ENCODE measurements at regions not wholly inside any gene's neighbourhood (a gene's known extent, or its start where the extent isn't known, plus 50 kb on each side); places are given as distances from the start of the nearest gene placed in this dataset.
"Not testable (repeated sequence)": the region's sequence is repeated elsewhere in the genome, so short reads cannot be mapped to it uniquely, and the experiment has no call there.

GRCh38 chr15:29648415-29648814 is 173.9 kb downstream of the TJP1 start:
- DNase-seq: not testable (repeated sequence)

GRCh38 chr15:29645841-29646240 is 176.4 kb downstream of the TJP1 start:
- DNase-seq: no peak

DNA sequence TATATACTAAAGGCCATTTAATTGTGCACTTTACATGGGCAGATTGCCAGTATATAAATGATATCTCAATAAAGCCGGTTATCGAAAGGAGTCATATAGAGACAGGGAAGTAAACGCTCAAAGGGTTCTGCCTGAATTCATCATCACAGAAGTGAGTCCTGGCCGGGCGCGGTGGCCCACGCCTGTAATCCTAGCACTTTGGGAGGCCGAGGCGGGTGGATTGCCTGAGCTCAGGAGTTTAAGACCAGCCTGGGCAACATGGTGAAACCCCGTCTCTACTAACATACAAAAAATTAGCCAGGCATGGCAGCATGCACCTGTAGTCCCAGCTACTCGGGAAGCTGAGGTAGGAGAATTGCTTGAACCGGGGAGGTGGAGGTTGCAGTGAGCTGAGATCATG is 177.9 kb downstream of the TJP1 start:
- not testable (repeated sequence) for DNase-seq

- DNase-seq: no peak
Observed at GRCh38 chr15:29638781-29639180, 183.5 kb downstream of the TJP1 start.

- no peak for DNase-seq
Observed at GRCh38 chr15:29638011-29638410, 184.3 kb downstream of the TJP1 start.

DNA sequence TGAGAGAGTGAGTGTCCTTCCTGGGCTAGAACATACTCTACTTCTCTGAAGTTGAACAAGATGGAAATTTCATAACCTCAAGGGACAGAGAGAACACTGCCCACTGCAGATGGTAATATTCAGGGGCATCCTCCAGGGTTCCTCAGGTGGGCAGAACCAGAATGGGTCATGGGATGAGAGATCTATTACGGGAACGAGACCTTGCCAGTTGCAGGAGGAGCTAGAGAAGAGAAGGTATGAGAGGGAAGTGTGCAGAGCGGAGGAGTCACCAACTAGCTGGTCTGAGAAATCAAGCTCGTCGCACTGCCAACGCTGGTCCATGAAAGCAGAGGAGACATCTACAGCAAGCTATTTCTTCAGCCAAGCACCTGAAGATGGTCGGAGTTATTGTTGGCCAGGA is 184.7 kb downstream of the TJP1 start:
- no peak for DNase-seq

- DNase-seq: peak; percentile 20
Observed at GRCh38 chr15:29636921-29637320, 185.3 kb downstream of the TJP1 start.

DNA sequence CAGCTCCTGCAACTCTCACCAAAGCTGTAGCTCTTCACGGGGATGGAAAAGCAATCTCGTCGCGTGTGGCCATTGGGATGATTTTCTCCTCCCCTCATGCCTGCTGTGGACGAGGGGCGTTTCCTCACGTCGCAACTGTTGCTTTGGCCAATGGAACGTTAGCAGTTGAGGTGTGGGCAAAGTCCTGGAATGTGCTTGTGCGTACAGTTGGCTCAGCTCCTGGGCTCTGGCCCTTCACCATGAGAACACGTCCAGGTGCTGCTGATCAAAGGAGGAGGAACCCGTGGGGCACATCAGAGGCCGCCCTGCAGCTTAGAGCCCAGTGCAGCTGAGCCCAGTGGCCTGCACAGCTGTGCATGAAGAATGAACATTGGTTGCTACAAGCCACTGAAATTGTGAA is 186.1 kb downstream of the TJP1 start:
- DNase-seq: peak; percentile 51

GRCh38 chr15:29635513-29636098 is 186.7 kb downstream of the TJP1 start:
- no peak for DNase-seq

GRCh38 chr15:29633971-29634370 is 188.3 kb downstream of the TJP1 start:
- DNase-seq: no peak

GRCh38 chr15:29632671-29633406 is 189.4 kb downstream of the TJP1 start:
- peak; percentile 64 for DNase-seq

DNA sequence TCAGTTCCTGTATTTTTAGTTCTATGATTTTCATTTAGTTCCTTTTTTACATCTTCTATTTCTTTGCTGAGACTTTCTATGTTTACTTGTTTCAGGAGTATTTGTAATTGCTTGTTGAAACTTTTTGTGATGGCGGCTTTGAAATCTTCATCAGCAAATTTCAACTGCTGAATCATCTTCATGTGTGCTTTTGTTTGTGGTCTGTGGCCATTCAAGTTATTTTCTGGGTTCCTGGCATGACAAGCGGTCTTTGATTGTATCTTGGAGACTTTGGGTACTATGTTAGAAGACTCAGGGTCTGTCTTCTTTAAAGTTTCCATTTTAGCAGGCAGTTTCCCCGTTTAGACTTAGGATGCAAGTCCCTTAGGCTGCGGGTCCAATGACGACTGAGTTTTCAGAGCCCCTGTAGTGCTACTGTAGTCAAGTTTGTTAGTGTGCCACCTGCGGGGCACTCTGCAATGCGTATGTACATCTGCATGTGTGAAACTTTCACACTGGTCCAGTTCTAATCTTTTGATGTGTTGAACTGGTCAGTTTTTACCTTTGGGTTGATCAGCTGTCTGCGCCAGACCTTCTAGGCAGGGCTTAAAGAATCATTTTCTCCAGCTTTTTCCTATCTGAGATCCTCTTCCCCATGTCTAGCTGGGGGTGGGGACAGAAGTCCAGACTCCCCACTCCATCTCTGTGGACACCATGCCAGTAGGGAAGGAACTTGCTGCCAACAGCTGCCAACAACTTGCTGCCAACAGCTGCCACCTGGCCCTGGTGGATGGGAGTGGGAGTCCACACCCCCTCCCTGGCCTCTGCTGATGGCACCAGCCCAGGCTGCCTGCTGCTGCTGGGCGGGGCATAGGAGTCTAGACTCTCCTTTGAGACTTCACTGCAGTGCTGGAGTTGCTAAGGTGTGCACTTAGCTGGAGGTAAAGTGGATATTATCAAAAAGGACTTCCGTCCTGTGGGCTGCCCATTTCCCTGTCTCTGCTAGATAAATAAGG is 190.9 kb downstream of the TJP1 start:
- peak; percentile 96 for DNase-seq

DNA sequence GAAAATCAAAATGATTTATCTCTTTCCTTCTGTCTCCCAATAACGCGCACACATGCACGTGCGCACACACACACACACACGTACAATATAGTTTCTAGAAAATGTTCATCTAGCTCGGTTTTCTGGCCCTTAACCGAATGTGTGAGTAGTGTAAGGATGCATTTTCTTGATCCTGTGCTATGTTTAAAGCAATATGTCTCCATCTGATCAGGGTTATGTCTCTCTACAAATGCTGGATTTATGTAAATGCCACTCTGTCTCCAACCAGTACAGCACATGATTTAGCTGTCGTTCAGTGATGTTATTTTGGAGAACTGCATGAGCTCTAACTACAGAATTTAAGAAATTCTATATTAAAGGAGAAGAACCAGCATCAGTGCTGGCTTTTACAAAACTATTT is 198.0 kb downstream of the TJP1 start:
- no peak for DNase-seq

GRCh38 chr15:29623116-29623639 is 199.1 kb downstream of the TJP1 start:
- peak; percentile 81 for DNase-seq

GRCh38 chr15:29622637-29623036 is 199.6 kb downstream of the TJP1 start:
- peak; percentile 79 for DNase-seq

DNA sequence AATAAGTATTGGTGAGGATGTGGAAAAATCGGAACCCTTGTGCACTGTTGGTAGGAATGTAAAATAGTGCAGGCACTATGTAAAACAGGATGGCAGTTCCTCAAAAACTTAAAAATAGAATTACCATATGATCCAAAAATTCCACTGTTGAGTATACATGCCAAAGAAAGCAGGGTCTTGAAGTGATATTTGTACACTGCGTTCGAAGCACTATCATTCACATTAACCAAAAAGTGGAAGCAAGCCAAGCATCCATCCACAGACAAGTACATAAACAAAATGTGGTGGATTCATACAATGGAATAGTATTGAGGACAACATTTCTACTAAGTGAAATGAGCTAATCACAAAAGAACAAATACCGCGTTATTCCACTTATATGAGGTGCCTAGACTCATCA is 200.7 kb downstream of the TJP1 start:
- no peak for DNase-seq

DNA sequence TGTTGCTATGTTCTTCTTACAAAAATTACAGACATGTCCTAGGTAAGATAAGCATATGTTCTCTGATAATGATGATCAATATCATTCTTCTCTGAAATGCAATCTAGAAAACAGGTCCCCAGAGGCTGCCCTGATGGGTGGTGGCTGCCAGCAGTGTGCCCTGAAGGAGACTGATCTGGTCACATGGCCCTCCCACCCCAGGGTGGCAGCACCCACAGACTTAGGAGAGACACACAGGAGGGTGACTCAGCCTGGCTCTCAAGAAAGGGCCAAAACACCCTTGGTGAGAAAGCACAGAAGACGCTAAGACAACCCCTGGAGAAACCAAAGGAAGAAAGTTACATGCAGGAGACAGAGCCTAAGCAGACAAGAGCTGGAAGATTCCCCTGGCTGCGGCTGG is 203.7 kb downstream of the TJP1 start:
- no peak for DNase-seq

DNA sequence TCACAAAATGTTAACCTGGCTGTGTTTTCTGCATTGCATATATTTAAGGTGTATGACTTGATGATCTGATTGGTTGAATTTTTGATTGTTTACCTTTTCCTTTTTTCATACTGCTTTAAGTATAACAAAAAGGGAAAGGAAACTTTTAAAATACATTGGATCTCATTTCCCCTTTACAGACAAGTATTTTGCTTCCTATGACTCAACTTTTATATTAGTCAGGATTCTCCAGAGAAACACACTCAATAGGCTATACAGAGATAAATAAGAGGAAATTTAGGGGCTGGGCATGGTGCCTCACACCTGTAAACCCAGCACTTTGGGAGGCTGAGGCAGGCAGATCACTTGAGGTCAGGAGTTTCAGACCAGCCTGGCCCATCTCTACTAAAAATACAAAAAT is 205.8 kb downstream of the TJP1 start:
- no peak for DNase-seq

DNA sequence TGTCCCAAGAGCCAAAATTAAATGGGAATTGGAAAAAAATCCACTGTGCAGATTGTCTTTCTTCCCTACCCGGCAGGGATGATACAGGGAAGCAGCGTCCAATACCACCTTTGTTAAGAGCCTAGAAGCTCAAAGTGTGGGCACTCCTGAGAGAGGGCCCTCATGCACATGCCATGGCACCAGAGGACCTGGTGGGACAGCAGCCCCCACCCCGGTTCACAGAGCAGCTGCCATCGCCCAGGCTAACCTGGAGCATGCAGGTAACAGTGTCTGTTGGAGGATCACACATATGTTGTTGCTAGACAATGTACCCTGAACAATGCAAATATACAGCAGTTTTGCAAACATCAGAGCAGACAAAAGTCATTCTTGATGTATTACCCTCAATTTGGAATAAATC is 206.5 kb downstream of the TJP1 start:
- no peak for DNase-seq

GRCh38 chr15:29613951-29614382 is 208.3 kb downstream of the TJP1 start:
- no peak for DNase-seq

DNA sequence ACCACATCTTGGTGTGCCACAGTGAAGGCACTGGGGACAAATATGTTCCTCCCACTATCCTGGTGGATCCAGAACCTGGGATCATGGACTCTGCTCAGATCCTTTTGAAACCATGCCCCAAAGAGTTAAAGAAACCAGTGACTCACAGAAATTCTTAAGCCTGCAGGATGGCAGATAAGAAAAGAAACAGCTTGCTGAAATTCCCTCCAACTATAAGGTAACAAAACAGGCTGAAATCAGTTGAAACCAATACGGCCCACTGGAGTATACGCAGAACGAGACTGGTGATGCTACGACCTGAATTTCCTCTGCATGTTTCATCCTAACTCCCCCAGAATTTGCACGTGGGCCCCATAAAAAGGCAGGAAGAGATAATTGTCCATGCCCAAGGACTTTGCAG is 209.6 kb downstream of the TJP1 start:
- DNase-seq: no peak

GRCh38 chr15:29612096-29612495 is 210.2 kb downstream of the TJP1 start:
- DNase-seq: no peak

DNA sequence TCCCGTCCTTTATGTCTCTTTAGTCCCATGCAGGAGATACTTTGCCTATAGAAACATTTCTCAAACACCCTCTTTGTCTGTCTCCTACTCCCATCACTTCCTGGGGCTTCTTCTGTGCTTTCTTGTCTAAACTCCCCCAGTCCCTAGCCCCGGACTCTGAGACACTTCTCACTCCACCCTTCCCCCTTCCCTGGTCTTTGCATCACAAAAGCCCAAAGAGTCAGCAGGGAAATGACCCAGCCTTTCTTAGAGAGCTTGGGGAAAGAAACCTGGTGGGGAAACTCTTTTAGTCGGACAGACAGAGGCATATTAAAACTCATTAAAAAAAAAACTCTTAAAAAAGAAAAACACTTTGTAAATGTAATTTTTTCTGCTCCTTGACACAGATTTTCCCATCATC is 211.2 kb downstream of the TJP1 start:
- DNase-seq: no peak

Data from tongue (tissue), 1 donor.